ENCODE measurements at regions not wholly inside any gene's neighbourhood (a gene's known extent, or its start where the extent isn't known, plus 50 kb on each side); places are given as distances from the start of the nearest gene placed in this dataset.

- DNase-seq (ENCODE audit: low read depth) = no peak
- no peak overlapping the region for H3K4me3 ChIP-seq (ENCODE audit: low read length)
- no peak for TF ChIP-seq CTCF (conservative IDR thresholded peaks at IDR 0.05; ENCODE audit: low read depth, low read length)
Measured at GRCh38 chr2:100639588-100640390, 77.0 kb downstream of the PDCL3 start.

GRCh38 chr2:100640431-100641124 lies 77.8 kb downstream of the PDCL3 start:
- no peak for TF ChIP-seq CTCF (conservative IDR thresholded peaks at IDR 0.05; ENCODE audit: low read depth, low read length)
- no peak for DNase-seq (ENCODE audit: low read depth)
- no peak overlapping the region for H3K4me3 ChIP-seq (ENCODE audit: low read length)

- no peak for TF ChIP-seq CTCF (conservative IDR thresholded peaks at IDR 0.05; ENCODE audit: low read depth, low read length)
- no peak for DNase-seq (ENCODE audit: low read depth)
- no peak overlapping the region for H3K4me3 ChIP-seq (ENCODE audit: low read length)
Measured at GRCh38 chr2:100641125-100641435, 78.3 kb downstream of the PDCL3 start.

DNA sequence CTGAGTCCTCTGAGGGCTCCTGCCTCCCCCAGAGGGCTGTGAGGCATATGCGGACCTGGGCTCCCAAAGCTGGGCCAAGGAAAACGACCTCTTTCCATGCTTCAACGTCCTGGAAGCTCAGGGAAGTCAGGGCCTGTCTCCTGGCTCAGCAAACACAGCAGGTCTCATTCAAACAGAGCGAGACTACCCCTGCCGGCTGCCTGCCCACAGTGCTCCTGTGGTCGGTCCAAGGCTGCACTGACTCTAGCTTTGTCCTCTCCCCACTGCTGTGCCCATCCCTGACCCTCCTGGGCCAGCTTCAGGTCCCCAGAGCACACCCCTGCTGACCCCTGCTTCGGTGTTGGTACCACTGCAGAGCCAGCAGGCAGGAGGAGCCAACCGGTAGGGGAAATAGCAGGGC lies 79.6 kb downstream of the PDCL3 start:
- H3K4me3 ChIP-seq (ENCODE audit: low read length) = no peak overlapping the region
- no peak for TF ChIP-seq CTCF (conservative IDR thresholded peaks at IDR 0.05; ENCODE audit: low read depth, low read length)
- DNase-seq (ENCODE audit: low read depth) = no peak

DNA sequence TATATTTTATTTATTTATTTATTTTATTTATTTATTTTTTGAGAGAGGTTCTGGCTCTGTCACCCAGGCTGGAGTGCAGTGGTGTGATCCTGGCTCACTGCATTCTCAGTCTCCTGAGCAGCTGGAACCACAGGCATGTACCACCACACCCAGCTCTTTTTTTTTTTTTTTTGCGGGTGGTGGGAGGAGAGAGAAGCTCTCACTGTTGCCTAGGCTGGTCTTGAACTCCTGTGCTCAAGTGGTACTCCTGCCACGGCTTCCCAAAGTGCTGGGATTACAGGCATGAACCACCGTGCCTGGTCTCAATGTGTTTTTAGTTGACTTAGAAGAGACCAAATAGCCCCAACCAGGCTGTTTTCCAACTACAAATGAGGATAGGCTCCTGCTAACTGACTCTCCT lies 80.7 kb downstream of the PDCL3 start:
- TF ChIP-seq CTCF (conservative IDR thresholded peaks at IDR 0.05; ENCODE audit: low read depth, low read length) = no peak
- H3K4me3 ChIP-seq (ENCODE audit: low read length) = no peak overlapping the region
- DNase-seq (ENCODE audit: low read depth) = no peak

GRCh38 chr2:100643906-100644501 lies 81.2 kb downstream of the PDCL3 start:
- H3K4me3 ChIP-seq (ENCODE audit: low read length) = no peak overlapping the region
- no peak for DNase-seq (ENCODE audit: low read depth)
- no peak for TF ChIP-seq CTCF (conservative IDR thresholded peaks at IDR 0.05; ENCODE audit: low read depth, low read length)

Data from retinal pigment epithelial cell (primary cell).